GM12878 (cell line): ENCODE measurements at regions not wholly inside any gene's neighbourhood (a gene's known extent, or its start where the extent isn't known, plus 50 kb on each side); places are given as distances from the start of the nearest gene placed in this dataset.

Experiments used
- EZH2 ChIP-seq: IDR thresholded peaks from 2 replicates; pipeline ENCODE4 v1.6.1; 2012; ENCODE audit warnings: low read depth, mild to moderate bottlenecking, control low read depth, inconsistent platforms, low read length, borderline replicate concordance; ENCODE audit not compliant: control insufficient read depth
- TF ChIP-seq, protein P1 (sequence below): fragments of 450-650 bp; IDR thresholded peaks from 2 replicates; pipeline ENCODE4 v1.6.1; 2017; ENCODE audit warnings: borderline replicate concordance
- TF ChIP-seq, protein P2 (sequence below): fragments of 450-650 bp; IDR thresholded peaks from 2 replicates; pipeline ENCODE4 v1.6.1; 2017; ENCODE audit warnings: mild to moderate bottlenecking
- TF ChIP-seq, protein P3 (sequence below), 3 experiments: IDR thresholded peaks in 2 of 3; conservative IDR thresholded peaks in 1 of 3; 2 replicates each; pipeline ENCODE4 v1.5.1; 2011; ENCODE audit warnings: low read depth in 3 of 3, low read length in 3 of 3, mild to moderate bottlenecking in 3 of 3, control low read depth in 2 of 3, moderate library complexity in 2 of 3, inconsistent platforms in 1 of 3, mixed read lengths in 1 of 3; ENCODE audit not compliant: control insufficient read depth in 2 of 3, insufficient read depth in 1 of 3; ENCODE audit errors: extremely low read depth in 1 of 3
- TF ChIP-seq, protein P4 (sequence below): IDR thresholded peaks from 2 replicates; pipeline ENCODE4 v1.6.1; 2011; ENCODE audit warnings: low read depth, low read length, improper control_type of control experiment, borderline replicate concordance

DNA sequence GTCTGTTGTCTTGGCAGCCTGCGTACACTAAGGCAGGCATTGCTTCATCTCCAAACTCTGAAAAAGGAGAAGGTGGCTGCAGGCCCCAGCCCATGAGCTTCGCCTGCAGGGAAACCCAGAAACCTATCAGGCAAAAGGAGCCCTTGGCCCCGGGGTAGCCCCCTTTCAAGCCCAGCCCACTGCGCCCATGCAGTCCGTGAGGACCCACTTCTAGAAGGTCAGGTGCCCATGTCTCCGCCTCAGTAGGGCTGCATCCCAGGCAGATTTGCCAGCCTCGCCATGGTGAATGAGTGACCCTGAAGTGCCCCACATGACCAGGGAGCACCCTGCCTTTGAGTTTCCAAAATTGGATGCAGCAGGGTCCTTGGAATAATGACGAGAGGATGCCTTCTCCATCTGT is 1158.4 kb downstream of the BRD1 start:
- TF ChIP-seq, protein P1, sequence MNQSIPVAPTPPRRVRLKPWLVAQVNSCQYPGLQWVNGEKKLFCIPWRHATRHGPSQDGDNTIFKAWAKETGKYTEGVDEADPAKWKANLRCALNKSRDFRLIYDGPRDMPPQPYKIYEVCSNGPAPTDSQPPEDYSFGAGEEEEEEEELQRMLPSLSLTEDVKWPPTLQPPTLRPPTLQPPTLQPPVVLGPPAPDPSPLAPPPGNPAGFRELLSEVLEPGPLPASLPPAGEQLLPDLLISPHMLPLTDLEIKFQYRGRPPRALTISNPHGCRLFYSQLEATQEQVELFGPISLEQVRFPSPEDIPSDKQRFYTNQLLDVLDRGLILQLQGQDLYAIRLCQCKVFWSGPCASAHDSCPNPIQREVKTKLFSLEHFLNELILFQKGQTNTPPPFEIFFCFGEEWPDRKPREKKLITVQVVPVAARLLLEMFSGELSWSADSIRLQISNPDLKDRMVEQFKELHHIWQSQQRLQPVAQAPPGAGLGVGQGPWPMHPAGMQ = no peak
- TF ChIP-seq, protein P2, sequence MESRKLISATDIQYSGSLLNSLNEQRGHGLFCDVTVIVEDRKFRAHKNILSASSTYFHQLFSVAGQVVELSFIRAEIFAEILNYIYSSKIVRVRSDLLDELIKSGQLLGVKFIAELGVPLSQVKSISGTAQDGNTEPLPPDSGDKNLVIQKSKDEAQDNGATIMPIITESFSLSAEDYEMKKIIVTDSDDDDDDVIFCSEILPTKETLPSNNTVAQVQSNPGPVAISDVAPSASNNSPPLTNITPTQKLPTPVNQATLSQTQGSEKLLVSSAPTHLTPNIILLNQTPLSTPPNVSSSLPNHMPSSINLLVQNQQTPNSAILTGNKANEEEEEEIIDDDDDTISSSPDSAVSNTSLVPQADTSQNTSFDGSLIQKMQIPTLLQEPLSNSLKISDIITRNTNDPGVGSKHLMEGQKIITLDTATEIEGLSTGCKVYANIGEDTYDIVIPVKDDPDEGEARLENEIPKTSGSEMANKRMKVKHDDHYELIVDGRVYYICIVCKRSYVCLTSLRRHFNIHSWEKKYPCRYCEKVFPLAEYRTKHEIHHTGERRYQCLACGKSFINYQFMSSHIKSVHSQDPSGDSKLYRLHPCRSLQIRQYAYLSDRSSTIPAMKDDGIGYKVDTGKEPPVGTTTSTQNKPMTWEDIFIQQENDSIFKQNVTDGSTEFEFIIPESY = no peak
- TF ChIP-seq, protein P3, sequence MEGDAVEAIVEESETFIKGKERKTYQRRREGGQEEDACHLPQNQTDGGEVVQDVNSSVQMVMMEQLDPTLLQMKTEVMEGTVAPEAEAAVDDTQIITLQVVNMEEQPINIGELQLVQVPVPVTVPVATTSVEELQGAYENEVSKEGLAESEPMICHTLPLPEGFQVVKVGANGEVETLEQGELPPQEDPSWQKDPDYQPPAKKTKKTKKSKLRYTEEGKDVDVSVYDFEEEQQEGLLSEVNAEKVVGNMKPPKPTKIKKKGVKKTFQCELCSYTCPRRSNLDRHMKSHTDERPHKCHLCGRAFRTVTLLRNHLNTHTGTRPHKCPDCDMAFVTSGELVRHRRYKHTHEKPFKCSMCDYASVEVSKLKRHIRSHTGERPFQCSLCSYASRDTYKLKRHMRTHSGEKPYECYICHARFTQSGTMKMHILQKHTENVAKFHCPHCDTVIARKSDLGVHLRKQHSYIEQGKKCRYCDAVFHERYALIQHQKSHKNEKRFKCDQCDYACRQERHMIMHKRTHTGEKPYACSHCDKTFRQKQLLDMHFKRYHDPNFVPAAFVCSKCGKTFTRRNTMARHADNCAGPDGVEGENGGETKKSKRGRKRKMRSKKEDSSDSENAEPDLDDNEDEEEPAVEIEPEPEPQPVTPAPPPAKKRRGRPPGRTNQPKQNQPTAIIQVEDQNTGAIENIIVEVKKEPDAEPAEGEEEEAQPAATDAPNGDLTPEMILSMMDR (IDR thresholded peaks at IDR 0.05 in 2 of 3, conservative IDR thresholded peaks at IDR 0.05 in 1 of 3; ENCODE audit: control insufficient read depth in 2 of 3, extremely low read depth in 1 of 3, insufficient read depth in 1 of 3, low read depth in 3 of 3, low read length in 3 of 3) = no peak
- no peak for TF ChIP-seq EZH2
- TF ChIP-seq, protein P4, sequence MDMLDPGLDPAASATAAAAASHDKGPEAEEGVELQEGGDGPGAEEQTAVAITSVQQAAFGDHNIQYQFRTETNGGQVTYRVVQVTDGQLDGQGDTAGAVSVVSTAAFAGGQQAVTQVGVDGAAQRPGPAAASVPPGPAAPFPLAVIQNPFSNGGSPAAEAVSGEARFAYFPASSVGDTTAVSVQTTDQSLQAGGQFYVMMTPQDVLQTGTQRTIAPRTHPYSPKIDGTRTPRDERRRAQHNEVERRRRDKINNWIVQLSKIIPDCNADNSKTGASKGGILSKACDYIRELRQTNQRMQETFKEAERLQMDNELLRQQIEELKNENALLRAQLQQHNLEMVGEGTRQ = no peak
